DND-41 (cell line): ENCODE measurements at regions not wholly inside any gene's neighbourhood (a gene's known extent, or its start where the extent isn't known, plus 50 kb on each side); places are given as distances from the start of the nearest gene placed in this dataset.

ENCODE experiments used
- ATAC-seq: fragments of 200-7000 bp; cut with Tn5 transposase; 3 replicates; pipeline ENCODE4 v1.9.1; 2021; ENCODE audit warnings: low read depth; ENCODE audit not compliant: insufficient read depth
- DNase-seq: peaks from one replicate; pipeline ENCODE4 v3.0.0-alpha.2; 2020
- H2AFZ ChIP-seq: 2 replicates; pipeline ENCODE4 v1.6.0; 2012; ENCODE audit warnings: low read depth, low read length
- H3K27ac ChIP-seq: 2 replicates; pipeline ENCODE4 v1.5.1; 2012; ENCODE audit warnings: low read length, inconsistent platforms
- H3K27me3 ChIP-seq: fragments of 200-600 bp; sonication (generic); 2 replicates; pipeline ENCODE4 v1.6.0; 2012; ENCODE audit warnings: low read length, mild to moderate bottlenecking, inconsistent platforms; ENCODE audit not compliant: insufficient read depth, poor library complexity
- H3K36me3 ChIP-seq: 2 replicates; pipeline ENCODE4 v1.5.1; 2012; ENCODE audit warnings: low read length, inconsistent platforms; ENCODE audit not compliant: insufficient read depth
- H3K4me1 ChIP-seq: 2 replicates; pipeline ENCODE4 v1.5.1; 2012; ENCODE audit warnings: mild to moderate bottlenecking, low read length; ENCODE audit not compliant: insufficient read depth
- H3K4me2 ChIP-seq: 2 replicates; pipeline ENCODE4 v1.6.0; 2012; ENCODE audit warnings: mild to moderate bottlenecking, moderate library complexity, low read length, inconsistent platforms; ENCODE audit not compliant: insufficient read depth
- H3K4me3 ChIP-seq, 2 experiments: fragments of 200-600 bp in 1 of 2; shearing (Covaris generic) in 1 of 2; 2 replicates each; pipeline ENCODE4 v1.5.1; 2012 to 2016; ENCODE audit warnings: inconsistent platforms in 2 of 2, low read length in 2 of 2, mild to moderate bottlenecking in 2 of 2, low read depth in 1 of 2, moderate library complexity in 1 of 2
- H3K79me2 ChIP-seq: 2 replicates; pipeline ENCODE4 v1.6.0; 2012; ENCODE audit warnings: low read length, inconsistent platforms; ENCODE audit not compliant: insufficient read depth
- H3K9ac ChIP-seq: 2 replicates; pipeline ENCODE4 v1.6.0; 2012; ENCODE audit warnings: low read depth, mild to moderate bottlenecking, inconsistent platforms, low read length, moderate library complexity
- H3K9me3 ChIP-seq: 2 replicates; pipeline ENCODE4 v1.5.1; 2012; ENCODE audit warnings: low read length, moderate library complexity, mild to moderate bottlenecking, inconsistent platforms; ENCODE audit not compliant: insufficient read depth, severe bottlenecking
- H4K20me1 ChIP-seq: 2 replicates; pipeline ENCODE4 v1.6.0; 2012; ENCODE audit warnings: low read length; ENCODE audit not compliant: insufficient read depth
- CTCF ChIP-seq: IDR thresholded peaks from 2 replicates; pipeline ENCODE4 v1.5.1; 2012; ENCODE audit warnings: borderline replicate concordance, low read length, moderate library complexity, mild to moderate bottlenecking; ENCODE audit not compliant: poor library complexity, severe bottlenecking; ENCODE audit errors: extremely low read depth
- EZH2 ChIP-seq: IDR thresholded peaks from 3 replicates; pipeline ENCODE4 v1.6.1; 2012; ENCODE audit warnings: borderline replicate concordance, low read depth, mild to moderate bottlenecking, moderate library complexity, low read length, inconsistent platforms; ENCODE audit not compliant: severe bottlenecking

GRCh38 chr10:131676046-131676799 is 224.6 kb upstream of the PPP2R2D start:
- Histone ChIP-seq H3K36me3 (no peaks in the 10 kb centered on the region), H3K4me1 (no peaks in the 10 kb centered on the region), H3K9me3 (no peaks in the 10 kb centered on the region), H3K79me2 (no peaks in the 10 kb centered on the region), H2AFZ (no peak overlapping the region), H3K9ac (no peak overlapping the region), H3K4me2 (no peak overlapping the region), H4K20me1 (no peaks in the 10 kb centered on the region; the same call in 1 of the 2 replicates), H3K27ac (no peak overlapping the region), H3K4me3 (no peak overlapping the region), H3K27me3 (no peaks in the 10 kb centered on the region)
- no peak for DNase-seq
- TF ChIP-seq CTCF: no peak
- TF ChIP-seq EZH2: no peak
- ATAC-seq: no peak

GRCh38 chr10:131676800-131677421 is 223.9 kb upstream of the PPP2R2D start:
- H3K27ac ChIP-seq: no peak overlapping the region

GRCh38 chr10:131677671-131678070 is 223.1 kb upstream of the PPP2R2D start:
- ATAC-seq (no peak), DNase-seq (no peak)
- no peak overlapping the region for H2AFZ ChIP-seq
- H3K4me1 ChIP-seq: no peaks in the 10 kb centered on the region
- H3K27me3 ChIP-seq: no peaks in the 10 kb centered on the region
- no peak for TF ChIP-seq CTCF
- no peak for TF ChIP-seq EZH2
- no peaks in the 10 kb centered on the region for H3K9me3 ChIP-seq
- H3K79me2 ChIP-seq: no peaks in the 10 kb centered on the region
- no peak overlapping the region for H3K4me2 ChIP-seq
- no peak overlapping the region for H3K9ac ChIP-seq
- H3K27ac ChIP-seq: no peak overlapping the region
- H3K4me3 ChIP-seq: no peak overlapping the region
- H3K36me3 ChIP-seq: no peaks in the 10 kb centered on the region
- no peaks in the 10 kb centered on the region; the same call in 1 of the 2 replicates for H4K20me1 ChIP-seq

More at GRCh38 chr10:131676800-131677421, 223.9 kb upstream of the PPP2R2D start:
- DNase-seq (no peak), ATAC-seq (no peak)
- no peak overlapping the region for H3K4me3 ChIP-seq
- H3K9ac ChIP-seq: no peak overlapping the region
- no peaks in the 10 kb centered on the region for H3K9me3 ChIP-seq
- no peaks in the 10 kb centered on the region; the same call in 1 of the 2 replicates for H4K20me1 ChIP-seq
- no peaks in the 10 kb centered on the region for H3K27me3 ChIP-seq
- TF ChIP-seq EZH2: no peak
- TF ChIP-seq CTCF: no peak
- H3K36me3 ChIP-seq: no peaks in the 10 kb centered on the region
- H3K4me2 ChIP-seq: no peak overlapping the region
- no peaks in the 10 kb centered on the region for H3K79me2 ChIP-seq
- no peaks in the 10 kb centered on the region for H3K4me1 ChIP-seq
- no peak overlapping the region for H2AFZ ChIP-seq
